GM12878 (cell line): ENCODE measurements at regions not wholly inside any gene's neighbourhood (a gene's known extent, or its start where the extent isn't known, plus 50 kb on each side); places are given as distances from the start of the nearest gene placed in this dataset.

Source experiments
- ATAC-seq: fragments of 200-7000 bp; cut with Tn5 transposase; 3 replicates; pipeline ENCODE4 v1.9.1; 2020; ENCODE audit warnings: mild to moderate bottlenecking, moderate library complexity
- BruUV-seq: library from RNA; stranded (reverse); fragments of 400-500 nt; replicated peaks from 2 replicates; lab custom pipeline; 2021; lab: Mats Ljungman, UMichigan
- CTCF ChIA-PET: fragments of 300-600 bp; sonication (Branson Sonifier 250); formaldehyde crosslinking; extraction: SDS; loops from one replicate; lab custom pipeline; 2021; ENCODE audit warnings: inconsistent platforms; lab: Yijun Ruan, JAX
- POLR2A ChIA-PET: fragments of 350-600 bp; formaldehyde crosslinking; extraction: SDS; loops from one replicate; lab custom pipeline; 2021; ENCODE audit warnings: inconsistent platforms; lab: Charles Lee
- RAD21 ChIA-PET: fragments of 300-600 bp; sonication (Branson Sonifier 250); formaldehyde crosslinking; loops from one replicate; lab custom pipeline; 2023; ENCODE audit warnings: antibody characterized with exemption; ENCODE audit not compliant: unreplicated experiment; lab: Charles Lee
- SMC1A ChIA-PET: fragments of 300-600 bp; sonication (Branson Sonifier 250); formaldehyde crosslinking; loops from one replicate; lab custom pipeline; 2023; ENCODE audit not compliant: unreplicated experiment, uncharacterized antibody; lab: Charles Lee
- DNase-seq: peaks from one replicate; pipeline ENCODE4 v3.0.0-alpha.2; 2011; ENCODE audit warnings: low read depth, low spot score
- FAIRE-seq: peaks from 3 replicates; lab custom pipeline; 2011; peaks lifted over from hg19 to GRCh38; lab: Jason Lieb, UNC
- H2AFZ ChIP-seq: 2 replicates; pipeline ENCODE4 v1.6.0; 2011; ENCODE audit warnings: low read depth, low read length, control low read depth; ENCODE audit not compliant: control insufficient read depth
- H3K27ac ChIP-seq: 2 replicates; pipeline ENCODE4 v1.5.1; 2011; ENCODE audit warnings: control low read depth; ENCODE audit not compliant: control insufficient read depth, insufficient read depth
- H3K27me3 ChIP-seq, 2 experiments: replicated peaks in 1 of 2; 2 replicates each; pipeline versions ENCODE4 v1.6.0 to v1.6.1; 2011; ENCODE audit warnings: low read length in 1 of 2; ENCODE audit not compliant: control insufficient read depth in 2 of 2, insufficient read depth in 2 of 2
- H3K36me3 ChIP-seq, 2 experiments: 2 replicates each; pipeline ENCODE4 v1.5.1; 2011; ENCODE audit warnings: low read length in 1 of 2; ENCODE audit not compliant: control insufficient read depth in 2 of 2, insufficient read depth in 2 of 2
- H3K4me1 ChIP-seq: 2 replicates; pipeline ENCODE4 v1.6.1; 2011; ENCODE audit warnings: mild to moderate bottlenecking, low read length, moderate library complexity, mixed read lengths; ENCODE audit not compliant: control insufficient read depth, insufficient read depth
- H3K4me2 ChIP-seq: 2 replicates; pipeline ENCODE4 v1.6.0; 2011; ENCODE audit warnings: control low read depth; ENCODE audit not compliant: control insufficient read depth, insufficient read depth
- H3K4me3 ChIP-seq: fragments of 200-600 bp; sonication (generic); 2 replicates; pipeline ENCODE4 v1.5.1; 2016
- H3K79me2 ChIP-seq: 2 replicates; pipeline ENCODE4 v1.6.0; 2011; ENCODE audit warnings: low read length; ENCODE audit not compliant: control insufficient read depth, insufficient read depth
- H3K9ac ChIP-seq: 2 replicates; pipeline ENCODE4 v1.8.0; 2011; ENCODE audit warnings: low read length, control low read depth, mixed read lengths; ENCODE audit not compliant: control insufficient read depth, insufficient read depth
- H3K9me3 ChIP-seq: replicated peaks from 3 replicates; pipeline ENCODE4 v1.5.1; 2011; ENCODE audit warnings: mild to moderate bottlenecking, low read length; ENCODE audit not compliant: control insufficient read depth, insufficient read depth
- H4K20me1 ChIP-seq: 2 replicates; pipeline ENCODE4 v1.6.0; 2011; ENCODE audit not compliant: control insufficient read depth, insufficient read depth
- BACH1 ChIP-seq: fragments of 450-650 bp; IDR thresholded peaks from 2 replicates; pipeline ENCODE4 v1.6.1; 2017; ENCODE audit warnings: mild to moderate bottlenecking, borderline replicate concordance
- CBX3 ChIP-seq: fragments of 200-600 bp; sonication (generic); IDR thresholded peaks from 2 replicates; pipeline ENCODE4 v1.6.1; 2016; ENCODE audit warnings: low read depth, borderline replicate concordance
- EP300 ChIP-seq, 2 experiments: fragments of 150-350 bp in 1 of 2; IDR thresholded peaks; 2 replicates each; pipeline ENCODE4 v1.6.1; 2011 to 2012; ENCODE audit warnings: low read depth in 2 of 2, low read length in 2 of 2, borderline replicate concordance in 1 of 2, improper control_type of control experiment in 1 of 2, inconsistent platforms in 1 of 2; ENCODE audit not compliant: control insufficient read depth in 1 of 2
- LARP7 ChIP-seq: fragments of 450-650 bp; IDR thresholded peaks from 2 replicates; pipeline ENCODE4 v1.6.1; 2017; ENCODE audit warnings: mild to moderate bottlenecking
- MEF2B ChIP-seq: fragments of 450-650 bp; IDR thresholded peaks from 2 replicates; pipeline ENCODE4 v1.6.1; 2018; ENCODE audit warnings: mild to moderate bottlenecking, moderate library complexity; ENCODE audit not compliant: partially characterized antibody, poor library complexity, severe bottlenecking
- MYB ChIP-seq: fragments of 150-350 bp; IDR thresholded peaks from 2 replicates; pipeline ENCODE4 v1.6.1; 2014; ENCODE audit warnings: mild to moderate bottlenecking, low read depth, low read length, borderline replicate concordance
- NBN ChIP-seq: fragments of 450-650 bp; IDR thresholded peaks from 2 replicates; pipeline ENCODE4 v1.6.1; 2016
- NFYB ChIP-seq: IDR thresholded peaks from 2 replicates; pipeline ENCODE4 v1.6.1; 2011; ENCODE audit warnings: low read depth, mild to moderate bottlenecking, low read length, improper control_type of control experiment, moderate library complexity; ENCODE audit not compliant: insufficient read depth
- SMAD5 ChIP-seq: IDR thresholded peaks from 2 replicates; pipeline ENCODE4 v1.6.1; 2016; ENCODE audit warnings: antibody characterized with exemption, low read depth
- SUPT20H ChIP-seq: IDR thresholded peaks from 2 replicates; pipeline ENCODE4 v1.6.1; 2011; ENCODE audit warnings: low read depth, mild to moderate bottlenecking, low read length, moderate library complexity, borderline replicate concordance; ENCODE audit not compliant: control insufficient read depth
- TARDBP ChIP-seq: IDR thresholded peaks from 2 replicates; pipeline ENCODE4 v1.6.1; 2016; ENCODE audit warnings: borderline replicate concordance
- TCF12 ChIP-seq: IDR thresholded peaks from 2 replicates; pipeline ENCODE4 v1.6.1; 2011; ENCODE audit warnings: low read depth, mild to moderate bottlenecking, low read length
- YY1 ChIP-seq: IDR thresholded peaks from 2 replicates; pipeline ENCODE4 v1.6.1; 2011; ENCODE audit warnings: low read depth, mild to moderate bottlenecking, low read length
- ZBED1 ChIP-seq: IDR thresholded peaks from 2 replicates; pipeline ENCODE4 v1.6.1; 2016; ENCODE audit warnings: borderline replicate concordance
- ZNF622 ChIP-seq: fragments of 450-650 bp; IDR thresholded peaks from 2 replicates; pipeline ENCODE4 v1.6.1; 2017; ENCODE audit warnings: mild to moderate bottlenecking, inconsistent platforms
- WGBS: methylation state at CpG from one replicate; pipeline ENCODE4 v1.1.6; 2016; ENCODE audit warnings: low lambda C conversion rate; ENCODE audit not compliant: insufficient replicate concordance, insufficient coverage; ENCODE audit errors: missing lambda C conversion rate; 5-methylcytosine and 5-hydroxymethylcytosine counted together
- in situ Hi-C: fragments of 300-500 bp; cut with MboI; formaldehyde crosslinking; loops from 9 replicates; pipeline ENCODE4 v1.14.3; 2018; ENCODE audit warnings: mixed read lengths
- intact Hi-C: fragments of 100-400 bp; cut with micrococcal nuclease; formaldehyde crosslinking; loops from one replicate; pipeline ENCODE4 v1.14.2; 2022; ENCODE audit not compliant: unreplicated experiment
- TF ChIP-seq, protein P1 (sequence below): fragments of 450-650 bp; IDR thresholded peaks from 2 replicates; pipeline ENCODE4 v1.6.1; 2018; ENCODE audit warnings: borderline replicate concordance, mild to moderate bottlenecking; ENCODE audit not compliant: partially characterized antibody
- TF ChIP-seq, protein P2 (sequence below): fragments of 150-350 bp; IDR thresholded peaks from 2 replicates; pipeline ENCODE4 v1.6.1; 2016; ENCODE audit warnings: low read depth, low read length

DNA sequence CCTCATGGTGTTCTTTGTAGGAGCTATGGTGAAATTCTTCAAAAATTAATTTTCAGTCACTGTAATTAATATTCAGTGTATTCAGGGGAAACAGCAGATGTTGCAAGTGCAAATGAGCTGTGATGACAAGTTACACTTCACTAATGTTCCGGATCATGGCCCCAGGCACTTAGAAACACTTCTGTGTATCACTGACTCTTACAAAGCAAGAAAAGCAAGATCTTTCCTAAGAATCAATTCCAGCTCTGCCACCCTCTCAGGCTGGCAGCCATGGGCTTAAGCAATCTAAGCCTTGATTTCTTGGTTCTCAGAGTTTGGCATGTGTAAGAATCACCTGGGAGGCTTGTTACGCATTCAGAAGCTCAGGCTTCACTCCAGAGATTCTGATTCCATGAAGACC lies 78.0 kb downstream of the MARCHF4 start:
- in situ Hi-C loops = no loop called here
- H3K27me3 ChIP-seq = peaks cover 2 to 3% of the 10 kb centered on the region in 2 experiments; a peak in 1 of 4 replicates
- CTCF ChIA-PET = interaction anchor here (1.0 to 2.0 kb wide), 4 partner anchors 11 to 344 kb away, joined by 3 to 4 read pairs (median 4); no protein-coding TSS in a partner anchor
- H3K36me3 ChIP-seq = no peaks in the 10 kb centered on the region
- no peak for DNase-seq
- no TSS peak for BruUV-seq
- intact Hi-C loops = no loop called here
- RAD21 ChIA-PET = no interaction called here
- TF ChIP-seq MEF2B (no peak), ZBED1 (no peak), TARDBP (no peak), TCF12 (no peak), NFYB (no peak), ZNF622 (no peak), NBN (no peak), BACH1 (no peak), YY1 (no peak), MYB (no peak), SMAD5 (no peak), LARP7 (no peak), SUPT20H (no peak), CBX3 (no peak), EP300 (IDR thresholded peaks at IDR 0.05; ENCODE audit: borderline replicate concordance in 1 of 2, control insufficient read depth in 1 of 2, low read depth in 2 of 2, low read length in 2 of 2) (no peak)
- TF ChIP-seq, protein P1, sequence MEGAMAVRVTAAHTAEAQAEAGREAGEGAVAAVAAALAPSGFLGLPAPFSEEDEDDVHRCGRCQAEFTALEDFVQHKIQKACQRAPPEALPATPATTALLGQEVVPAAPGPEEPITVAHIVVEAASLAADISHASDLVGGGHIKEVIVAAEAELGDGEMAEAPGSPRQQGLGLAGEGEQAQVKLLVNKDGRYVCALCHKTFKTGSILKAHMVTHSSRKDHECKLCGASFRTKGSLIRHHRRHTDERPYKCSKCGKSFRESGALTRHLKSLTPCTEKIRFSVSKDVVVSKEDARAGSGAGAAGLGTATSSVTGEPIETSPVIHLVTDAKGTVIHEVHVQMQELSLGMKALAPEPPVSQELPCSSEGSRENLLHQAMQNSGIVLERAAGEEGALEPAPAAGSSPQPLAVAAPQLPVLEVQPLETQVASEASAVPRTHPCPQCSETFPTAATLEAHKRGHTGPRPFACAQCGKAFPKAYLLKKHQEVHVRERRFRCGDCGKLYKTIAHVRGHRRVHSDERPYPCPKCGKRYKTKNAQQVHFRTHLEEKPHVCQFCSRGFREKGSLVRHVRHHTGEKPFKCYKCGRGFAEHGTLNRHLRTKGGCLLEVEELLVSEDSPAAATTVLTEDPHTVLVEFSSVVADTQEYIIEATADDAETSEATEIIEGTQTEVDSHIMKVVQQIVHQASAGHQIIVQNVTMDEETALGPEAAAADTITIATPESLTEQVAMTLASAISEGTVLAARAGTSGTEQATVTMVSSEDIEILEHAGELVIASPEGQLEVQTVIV = no peak
- TF ChIP-seq, protein P2, sequence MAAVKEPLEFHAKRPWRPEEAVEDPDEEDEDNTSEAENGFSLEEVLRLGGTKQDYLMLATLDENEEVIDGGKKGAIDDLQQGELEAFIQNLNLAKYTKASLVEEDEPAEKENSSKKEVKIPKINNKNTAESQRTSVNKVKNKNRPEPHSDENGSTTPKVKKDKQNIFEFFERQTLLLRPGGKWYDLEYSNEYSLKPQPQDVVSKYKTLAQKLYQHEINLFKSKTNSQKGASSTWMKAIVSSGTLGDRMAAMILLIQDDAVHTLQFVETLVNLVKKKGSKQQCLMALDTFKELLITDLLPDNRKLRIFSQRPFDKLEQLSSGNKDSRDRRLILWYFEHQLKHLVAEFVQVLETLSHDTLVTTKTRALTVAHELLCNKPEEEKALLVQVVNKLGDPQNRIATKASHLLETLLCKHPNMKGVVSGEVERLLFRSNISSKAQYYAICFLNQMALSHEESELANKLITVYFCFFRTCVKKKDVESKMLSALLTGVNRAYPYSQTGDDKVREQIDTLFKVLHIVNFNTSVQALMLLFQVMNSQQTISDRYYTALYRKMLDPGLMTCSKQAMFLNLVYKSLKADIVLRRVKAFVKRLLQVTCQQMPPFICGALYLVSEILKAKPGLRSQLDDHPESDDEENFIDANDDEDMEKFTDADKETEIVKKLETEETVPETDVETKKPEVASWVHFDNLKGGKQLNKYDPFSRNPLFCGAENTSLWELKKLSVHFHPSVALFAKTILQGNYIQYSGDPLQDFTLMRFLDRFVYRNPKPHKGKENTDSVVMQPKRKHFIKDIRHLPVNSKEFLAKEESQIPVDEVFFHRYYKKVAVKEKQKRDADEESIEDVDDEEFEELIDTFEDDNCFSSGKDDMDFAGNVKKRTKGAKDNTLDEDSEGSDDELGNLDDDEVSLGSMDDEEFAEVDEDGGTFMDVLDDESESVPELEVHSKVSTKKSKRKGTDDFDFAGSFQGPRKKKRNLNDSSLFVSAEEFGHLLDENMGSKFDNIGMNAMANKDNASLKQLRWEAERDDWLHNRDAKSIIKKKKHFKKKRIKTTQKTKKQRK = no peak
- TF ChIP-seq, all 136 proteins: peak for 0
- H3K9me3 ChIP-seq = no peaks in the 10 kb centered on the region
- no peak overlapping the region for H3K4me2 ChIP-seq
- FAIRE-seq = no peak
- H3K9ac ChIP-seq = no peak overlapping the region
- H3K4me1 ChIP-seq = no peaks in the 10 kb centered on the region
- no peak for ATAC-seq
- 59% methylated on average over 2 of the region's 2 CpGs for WGBS
- no peak overlapping the region for H3K27ac ChIP-seq
- SMC1A ChIA-PET = interaction anchor here (1.0 to 1.4 kb wide), 3 partner anchors 12 to 72 kb away, joined by 3 to 4 read pairs (median 3); no protein-coding TSS in a partner anchor
- H4K20me1 ChIP-seq = no peaks in the 10 kb centered on the region
- POLR2A ChIA-PET = no interaction called here
- no peak overlapping the region for H2AFZ ChIP-seq
- no peaks in the 10 kb centered on the region for H3K79me2 ChIP-seq
- H3K4me3 ChIP-seq = no peak overlapping the region
